Tibial artery (tissue), 4 donors: ENCODE measurements at regions not wholly inside any gene's neighbourhood (a gene's known extent, or its start where the extent isn't known, plus 50 kb on each side); places are given as distances from the start of the nearest gene placed in this dataset.

ENCODE experiments used
- DNase-seq, 2 donors: peaks; one replicate each; pipeline ENCODE4 v3.0.0-alpha.2; 2019
- H3K27ac ChIP-seq, 2 donors: fragments of 200-600 bp; sonication (generic) in 1 of 2; 1 replicate in 1 of 2; 2 replicates in 1 of 2; pipeline ENCODE4 v1.5.1; 2018 to 2019; ENCODE audit warnings: mild to moderate bottlenecking in 1 of 2
- H3K27me3 ChIP-seq, 2 donors: fragments of 200-600 bp; sonication (generic) in 1 of 2; one replicate each; pipeline versions ENCODE4 v1.5.1 to v1.6.0; 2016 to 2019
- H3K36me3 ChIP-seq, 3 donors: fragments of 200-600 bp; sonication (generic) in 2 of 3; one replicate each; pipeline ENCODE4 v1.5.1; 2016 to 2019; ENCODE audit warnings: mild to moderate bottlenecking in 2 of 3
- H3K4me1 ChIP-seq, 4 donors: fragments of 200-600 bp; sonication (generic) in 2 of 4; 1 replicate in 3 of 4; 2 replicates in 1 of 4; pipeline ENCODE4 v1.5.1; 2016 to 2019
- H3K4me3 ChIP-seq, 2 donors: fragments of 200-600 bp; sonication (generic) in 1 of 2; 1 replicate in 1 of 2; 2 replicates in 1 of 2; pipeline ENCODE4 v1.5.1; 2018 to 2019; ENCODE audit warnings: mild to moderate bottlenecking in 2 of 2
- H3K9me3 ChIP-seq, 3 donors: fragments of 200-600 bp; sonication (generic) in 1 of 3; one replicate each; pipeline ENCODE4 v1.5.1; 2016 to 2019
- intact Hi-C: fragments of 100-400 bp; cut with DNase I; formaldehyde crosslinking; loops from one replicate; pipeline ENCODE4 v1.15.0; 2023; ENCODE audit warnings: low total_unique reads
- TF ChIP-seq, protein P1 (sequence below), 2 experiments: fragments of 200-600 bp in 1 of 2; fragments of 450-650 bp in 1 of 2; IDR thresholded peaks; one replicate each; pipeline ENCODE4 v1.5.1; 2017 to 2019; ENCODE audit warnings: antibody characterized with exemption in 2 of 2, mild to moderate bottlenecking in 1 of 2, moderate library complexity in 1 of 2

GRCh38 chr10:84801156-84801555, 472.8 kb downstream of the CCSER2 start:
- H3K27me3 ChIP-seq: no peaks in the 10 kb centered on the region
- intact Hi-C loops: no loop called here
- no peak for DNase-seq
- TF ChIP-seq, protein P1, sequence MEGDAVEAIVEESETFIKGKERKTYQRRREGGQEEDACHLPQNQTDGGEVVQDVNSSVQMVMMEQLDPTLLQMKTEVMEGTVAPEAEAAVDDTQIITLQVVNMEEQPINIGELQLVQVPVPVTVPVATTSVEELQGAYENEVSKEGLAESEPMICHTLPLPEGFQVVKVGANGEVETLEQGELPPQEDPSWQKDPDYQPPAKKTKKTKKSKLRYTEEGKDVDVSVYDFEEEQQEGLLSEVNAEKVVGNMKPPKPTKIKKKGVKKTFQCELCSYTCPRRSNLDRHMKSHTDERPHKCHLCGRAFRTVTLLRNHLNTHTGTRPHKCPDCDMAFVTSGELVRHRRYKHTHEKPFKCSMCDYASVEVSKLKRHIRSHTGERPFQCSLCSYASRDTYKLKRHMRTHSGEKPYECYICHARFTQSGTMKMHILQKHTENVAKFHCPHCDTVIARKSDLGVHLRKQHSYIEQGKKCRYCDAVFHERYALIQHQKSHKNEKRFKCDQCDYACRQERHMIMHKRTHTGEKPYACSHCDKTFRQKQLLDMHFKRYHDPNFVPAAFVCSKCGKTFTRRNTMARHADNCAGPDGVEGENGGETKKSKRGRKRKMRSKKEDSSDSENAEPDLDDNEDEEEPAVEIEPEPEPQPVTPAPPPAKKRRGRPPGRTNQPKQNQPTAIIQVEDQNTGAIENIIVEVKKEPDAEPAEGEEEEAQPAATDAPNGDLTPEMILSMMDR (IDR thresholded peaks at IDR 0.05): no peak
- no peak overlapping the region for H3K4me3 ChIP-seq
- no peaks in the 10 kb centered on the region for H3K36me3 ChIP-seq
- H3K4me1 ChIP-seq: no peaks in the 10 kb centered on the region
- no peaks in the 10 kb centered on the region for H3K9me3 ChIP-seq
- no peak overlapping the region for H3K27ac ChIP-seq

DNA sequence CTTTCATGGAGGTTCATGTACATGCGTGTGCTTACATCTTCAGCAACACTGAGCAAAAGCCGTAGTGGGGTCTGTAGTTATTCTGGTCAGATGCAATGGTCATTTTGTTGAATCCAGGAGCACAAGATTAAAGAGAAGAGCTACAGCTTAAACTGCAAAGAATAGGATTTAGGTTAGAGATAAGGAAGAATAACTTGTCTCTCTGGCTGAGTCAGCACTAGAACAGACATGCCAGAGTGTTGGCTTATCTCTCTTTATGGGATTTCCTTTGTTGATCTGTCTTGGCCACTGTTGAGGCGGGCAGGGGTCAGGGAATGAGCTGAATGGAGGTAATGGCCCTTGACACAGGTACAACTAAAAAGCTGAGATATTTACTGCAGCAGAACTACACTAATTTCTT, 473.5 kb downstream of the CCSER2 start:
- TF ChIP-seq, protein P1 (IDR thresholded peaks at IDR 0.05): no peak
- Histone ChIP-seq H3K4me1 (no peaks in the 10 kb centered on the region), H3K36me3 (no peaks in the 10 kb centered on the region), H3K4me3 (no peak overlapping the region), H3K27me3 (no peaks in the 10 kb centered on the region), H3K9me3 (no peaks in the 10 kb centered on the region), H3K27ac (no peak overlapping the region)
- no peak for DNase-seq
- intact Hi-C loops: no loop called here

DNA sequence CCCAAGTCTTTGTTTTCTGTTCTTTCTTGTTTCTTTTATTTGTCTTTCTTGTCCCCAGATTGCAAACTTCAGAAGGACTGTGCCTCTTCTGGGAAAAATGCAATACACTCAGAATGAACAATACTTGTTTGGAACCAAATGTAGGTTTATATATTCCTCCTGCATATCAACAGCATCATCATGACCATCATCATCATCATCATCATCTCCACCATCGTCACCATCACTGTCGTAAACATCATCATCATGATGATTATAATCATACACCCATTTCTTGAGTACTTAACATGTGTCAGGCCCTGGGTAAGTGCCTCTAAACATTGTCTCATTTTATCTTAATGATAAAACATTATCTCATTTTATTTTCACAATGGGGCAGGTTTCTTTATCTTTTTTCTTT, 476.8 kb downstream of the CCSER2 start:
- Histone ChIP-seq H3K36me3 (no peaks in the 10 kb centered on the region), H3K4me3 (no peak overlapping the region), H3K9me3 (no peaks in the 10 kb centered on the region), H3K4me1 (no peaks in the 10 kb centered on the region), H3K27me3 (no peaks in the 10 kb centered on the region), H3K27ac (no peak overlapping the region)
- TF ChIP-seq, protein P1 (IDR thresholded peaks at IDR 0.05): no peak
- intact Hi-C loops: no loop called here
- no peak for DNase-seq

DNA sequence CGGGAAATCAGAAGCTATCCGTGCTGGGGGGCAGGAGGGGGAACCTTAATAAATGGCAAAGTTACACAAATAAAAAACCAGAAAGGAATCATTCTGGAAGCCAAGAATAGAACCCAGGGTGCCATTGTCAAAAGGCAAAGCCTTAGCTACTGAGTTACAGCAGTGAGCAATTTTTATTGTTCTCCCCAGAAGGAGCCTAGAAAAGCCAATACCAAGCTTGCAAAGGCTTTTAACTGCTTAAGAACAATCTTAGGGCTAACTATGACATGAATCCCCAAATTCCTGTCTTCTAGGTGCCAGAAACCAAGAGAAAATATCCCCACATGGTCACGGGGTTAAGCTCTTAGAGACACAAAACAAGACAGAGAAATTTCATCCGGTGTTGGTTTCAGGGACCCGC, 482.7 kb downstream of the CCSER2 start:
- Histone ChIP-seq H3K4me1 (no peaks in the 10 kb centered on the region), H3K27me3 (no peaks in the 10 kb centered on the region), H3K36me3 (no peaks in the 10 kb centered on the region), H3K9me3 (no peaks in the 10 kb centered on the region), H3K4me3 (no peak overlapping the region), H3K27ac (no peak overlapping the region)
- intact Hi-C loops: no loop called here
- DNase-seq: no peak
- TF ChIP-seq, protein P1 (IDR thresholded peaks at IDR 0.05): no peak

DNA sequence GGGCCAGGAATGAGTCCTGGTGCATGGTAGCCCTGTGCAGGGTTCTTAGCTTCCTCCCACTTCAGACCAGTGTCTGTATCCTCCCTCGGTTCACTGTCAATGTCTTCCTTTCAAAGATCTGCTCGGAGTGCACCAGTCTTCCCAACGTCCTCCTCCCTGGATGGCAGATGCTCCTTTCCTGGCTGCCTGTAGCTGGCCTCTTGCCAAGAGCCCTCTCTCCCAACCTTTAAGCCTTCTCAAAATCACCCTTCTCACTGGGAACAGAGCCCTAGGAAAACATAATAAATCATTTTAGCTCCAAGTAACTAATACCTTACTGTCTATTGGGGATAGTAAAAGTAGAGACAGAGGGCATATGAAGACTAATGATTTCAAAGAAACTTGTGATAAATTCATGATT, 490.6 kb downstream of the CCSER2 start:
- no peaks in the 10 kb centered on the region for H3K4me1 ChIP-seq
- peaks cover 0 to 6% of the 10 kb centered on the region in 2 donors for H3K27me3 ChIP-seq
- no peaks in the 10 kb centered on the region for H3K9me3 ChIP-seq
- TF ChIP-seq, protein P1 (IDR thresholded peaks at IDR 0.05): no peak
- no peak overlapping the region for H3K4me3 ChIP-seq
- intact Hi-C loops: no loop called here
- no peak for DNase-seq
- no peaks in the 10 kb centered on the region for H3K36me3 ChIP-seq
- H3K27ac ChIP-seq: no peak overlapping the region

DNA sequence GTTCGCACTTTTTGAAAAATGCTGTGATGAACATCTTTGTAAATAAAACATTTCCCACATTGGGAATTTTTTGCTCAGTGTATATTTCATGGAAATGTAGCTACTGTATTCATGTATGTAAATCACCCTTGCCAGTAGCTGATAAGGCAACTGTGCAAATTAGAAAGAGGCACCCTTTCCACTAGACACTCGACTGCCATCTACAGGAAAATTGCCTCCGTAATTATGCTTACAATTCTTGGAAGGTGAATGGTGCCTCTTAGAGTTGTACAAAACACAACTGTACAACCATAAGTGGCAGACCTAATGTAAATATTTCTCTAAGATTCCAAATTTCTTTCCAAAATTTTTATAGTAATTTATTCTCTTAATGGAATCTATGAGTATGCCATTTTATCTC, 491.7 kb downstream of the CCSER2 start:
- DNase-seq: no peak
- Histone ChIP-seq H3K27me3 (peaks cover 0 to 6% of the 10 kb centered on the region in 2 donors), H3K4me1 (peaks cover 0 to 2% (median 0%) of the 10 kb centered on the region in 4 donors), H3K4me3 (no peak overlapping the region), H3K9me3 (no peaks in the 10 kb centered on the region), H3K36me3 (no peaks in the 10 kb centered on the region), H3K27ac (no peak overlapping the region)
- TF ChIP-seq, protein P1 (IDR thresholded peaks at IDR 0.05): no peak
- intact Hi-C loops: no loop called here
